Naive thymus-derived CD4-positive, alpha-beta T cell (primary cell): ENCODE measurements at regions not wholly inside any gene's neighbourhood (a gene's known extent, or its start where the extent isn't known, plus 50 kb on each side); places are given as distances from the start of the nearest gene placed in this dataset.

ENCODE experiments used
- ATAC-seq: fragments of 150-1000 bp; cut with Tn5 transposase; 2 replicates; pipeline ENCODE4 v1.10.0; 2021; ENCODE audit warnings: mild to moderate bottlenecking, moderate library complexity
- CTCF ChIA-PET: fragments of 350-600 bp; sonication (Branson Sonifier 250); formaldehyde crosslinking; loops from one replicate; lab custom pipeline; 2021; ENCODE audit warnings: antibody characterized with exemption; lab: Charles Lee
- POLR2A ChIA-PET: fragments of 350-600 bp; sonication (Branson Sonifier 250); formaldehyde crosslinking; loops from one replicate; lab custom pipeline; 2021; ENCODE audit warnings: antibody characterized with exemption, inconsistent platforms; lab: Charles Lee
- DNase-seq, 9 donors: peaks; one replicate each; pipeline versions ENCODE4 v3.0.0 to v3.0.0-alpha.2; 2020 to 2022; ENCODE audit warnings: mixed read lengths in 1 of 9
- H3K27ac ChIP-seq: one replicate; pipeline ENCODE4 v1.7.0; 2013; ENCODE audit warnings: mild to moderate bottlenecking, low read depth, low read length, moderate library complexity
- H3K27me3 ChIP-seq, 2 donors: one replicate each; pipeline ENCODE4 v1.7.0; 2013; ENCODE audit warnings: low read length in 2 of 2, mild to moderate bottlenecking in 2 of 2, moderate library complexity in 2 of 2; ENCODE audit not compliant: control insufficient read depth in 2 of 2, insufficient read depth in 2 of 2
- H3K36me3 ChIP-seq, 3 experiments: 1 replicate in 2 of 3; 2 replicates in 1 of 3; pipeline ENCODE4 v1.7.0; 2013; ENCODE audit warnings: low read length in 3 of 3, mild to moderate bottlenecking in 3 of 3, moderate library complexity in 1 of 3; ENCODE audit not compliant: insufficient read depth in 3 of 3, control insufficient read depth in 2 of 3
- H3K4me1 ChIP-seq, 2 donors: one replicate each; pipeline ENCODE4 v1.7.0; 2013; ENCODE audit warnings: low read length in 2 of 2, mild to moderate bottlenecking in 2 of 2, moderate library complexity in 1 of 2; ENCODE audit not compliant: control insufficient read depth in 2 of 2, insufficient read depth in 2 of 2
- H3K4me3 ChIP-seq: 2 replicates; pipeline ENCODE4 v1.7.0; 2013; ENCODE audit warnings: mild to moderate bottlenecking, low read length
- H3K9me3 ChIP-seq, 3 experiments: 1 replicate in 2 of 3; 2 replicates in 1 of 3; pipeline ENCODE4 v1.7.0; 2013; ENCODE audit warnings: low read length in 3 of 3; ENCODE audit not compliant: control insufficient read depth in 2 of 3
- H3K27ac Mint-ChIP-seq, 9 donors: one replicate each; pipeline ENCODE4 v1.8.0; 2020 to 2022; ENCODE audit warnings: mixed read lengths in 9 of 9, mild to moderate bottlenecking in 8 of 9, moderate library complexity in 5 of 9, inconsistent platforms in 2 of 9
- H3K27me3 Mint-ChIP-seq, 5 donors: one replicate each; pipeline ENCODE4 v1.8.0; 2021 to 2022; ENCODE audit warnings: mixed read lengths in 5 of 5, mild to moderate bottlenecking in 1 of 5
- H3K36me3 Mint-ChIP-seq, 5 donors: one replicate each; pipeline ENCODE4 v1.8.0; 2020 to 2022; ENCODE audit warnings: mixed read lengths in 5 of 5, mild to moderate bottlenecking in 3 of 5, inconsistent platforms in 1 of 5
- H3K4me1 Mint-ChIP-seq, 7 donors: one replicate each; pipeline ENCODE4 v1.8.0; 2020 to 2022; ENCODE audit warnings: mixed read lengths in 7 of 7, mild to moderate bottlenecking in 3 of 7, inconsistent platforms in 1 of 7
- H3K4me3 Mint-ChIP-seq, 10 donors: one replicate each; pipeline ENCODE4 v1.8.0; 2020 to 2022; ENCODE audit warnings: mild to moderate bottlenecking in 10 of 10, mixed read lengths in 10 of 10, moderate library complexity in 6 of 10, inconsistent platforms in 2 of 10
- H3K9me3 Mint-ChIP-seq, 11 donors: one replicate each; pipeline ENCODE4 v1.8.0; 2020 to 2022; ENCODE audit warnings: mixed read lengths in 11 of 11, mild to moderate bottlenecking in 4 of 11, inconsistent platforms in 1 of 11, moderate library complexity in 1 of 11
- intact Hi-C, 2 donors: fragments of 100-400 bp; cut with micrococcal nuclease; formaldehyde crosslinking; loops; one replicate each; pipeline ENCODE4 v1.15.1; 2023

DNA sequence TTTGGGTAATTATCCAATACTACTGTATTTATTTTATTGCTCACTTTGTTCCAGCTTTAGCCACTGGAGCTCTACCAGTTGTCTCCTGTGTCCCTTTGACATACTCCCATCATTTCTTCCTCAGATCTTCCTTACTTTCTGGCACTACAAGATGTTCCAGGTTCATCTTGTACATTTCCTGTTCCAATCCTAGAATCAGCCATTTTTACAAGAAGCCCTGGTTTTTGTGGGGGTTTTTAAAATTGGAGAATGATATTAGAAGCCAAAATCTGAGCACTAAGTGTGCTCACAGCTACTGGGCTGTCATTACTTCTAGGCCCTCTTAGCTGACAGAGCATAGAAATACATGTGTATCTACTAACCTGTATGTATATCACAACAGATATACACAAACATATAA is 164.3 kb downstream of the ZFP36L2 start:
- ATAC-seq, result no peak
- Mint-ChIP-seq H3K4me3 (no peak overlapping the region), H3K27ac (peak overlapping the region in 6 of 9 donors; percentile 54 to 90 (median 66)), H3K4me1 (peaks cover 25 to 55% (median 47%) of the 10 kb centered on the region in 7 donors), H3K9me3 (peaks cover 0 to 5% (median 0%) of the 10 kb centered on the region in 11 donors), H3K36me3 (peaks cover 0 to 13% (median 5%) of the 10 kb centered on the region in 5 donors), H3K27me3 (no peaks in the 10 kb centered on the region)
- intact Hi-C loops, result no loop called here
- H3K9me3 ChIP-seq, result no peaks in the 10 kb centered on the region
- H3K4me1 ChIP-seq, result peaks cover 26 to 27% of the 10 kb centered on the region in 2 donors
- no peak for DNase-seq
- H3K36me3 ChIP-seq, result no peaks in the 10 kb centered on the region
- no peaks in the 10 kb centered on the region for H3K27me3 ChIP-seq
- no peak overlapping the region for H3K27ac ChIP-seq
- ChIA-PET POLR2A (interaction anchor here (0.7 to 0.9 kb wide), 2 partner anchors 9 to 691 kb away, joined by 3 to 4 read pairs; no protein-coding TSS in a partner anchor), CTCF (no interaction called here)
- no peak overlapping the region for H3K4me3 ChIP-seq

- intact Hi-C loops, result no loop called here
- H3K36me3 ChIP-seq, result no peaks in the 10 kb centered on the region
- DNase-seq, result no peak
- Mint-ChIP-seq H3K27me3 (no peaks in the 10 kb centered on the region), H3K27ac (peak overlapping the region; percentile 53 to 90 (median 88)), H3K36me3 (peaks cover 0 to 13% (median 4%) of the 10 kb centered on the region in 5 donors), H3K9me3 (peaks cover 0 to 5% (median 0%) of the 10 kb centered on the region in 11 donors), H3K4me3 (peak overlapping the region; percentile 22 to 80 (median 59)), H3K4me1 (peaks cover 25 to 55% (median 47%) of the 10 kb centered on the region in 7 donors)
- H3K4me3 ChIP-seq, result no peak overlapping the region
- no peak overlapping the region for H3K27ac ChIP-seq
- H3K4me1 ChIP-seq, result peaks cover 26 to 27% of the 10 kb centered on the region in 2 donors
- CTCF ChIA-PET, result no interaction called here
- ATAC-seq, result no peak
- H3K9me3 ChIP-seq, result no peaks in the 10 kb centered on the region
- POLR2A ChIA-PET, result interaction anchor here (0.6 to 2.0 kb wide), 5 partner anchors 9 to 166 kb away, joined by 3 to 5 read pairs (median 4); partner anchors contain the start of gene ZFP36L2
- no peaks in the 10 kb centered on the region for H3K27me3 ChIP-seq
These were observed 165.9 kb downstream of the ZFP36L2 start for GRCh38 chr2:43060390-43061016.

DNA sequence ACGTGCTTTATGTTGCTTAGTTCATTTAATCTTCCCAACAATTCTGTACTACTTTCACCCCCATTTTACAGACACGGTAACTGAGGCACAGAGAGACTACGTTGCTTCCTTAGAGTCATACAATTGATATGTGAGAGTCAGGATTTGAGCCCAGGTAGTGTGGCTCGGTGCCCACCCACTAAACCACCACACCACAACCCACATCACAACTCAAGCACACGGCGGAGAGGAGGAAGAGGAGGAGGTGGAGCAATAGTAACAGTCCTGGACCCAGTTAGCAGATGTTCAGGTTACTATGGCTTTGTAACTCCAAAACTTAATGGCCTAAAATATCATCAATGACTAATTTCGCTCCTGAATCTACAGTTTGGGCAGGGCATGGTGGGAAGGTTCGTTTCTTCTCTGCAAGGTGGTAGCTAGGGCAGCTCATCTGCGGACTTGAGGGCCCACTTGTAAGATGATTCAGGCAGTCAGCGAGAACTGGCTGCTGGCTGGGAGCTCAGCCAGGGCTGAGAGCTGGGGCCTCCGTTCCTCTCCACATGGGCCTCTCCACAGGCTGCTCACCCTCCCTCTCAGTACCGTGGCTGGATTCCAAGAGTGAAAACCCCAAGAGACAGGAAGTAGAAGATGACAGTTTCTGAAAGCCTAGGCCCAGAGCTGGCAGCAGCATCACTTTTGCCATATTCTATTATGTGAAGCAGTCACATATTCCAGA is 167.1 kb downstream of the ZFP36L2 start:
- peak in 8 of 9 donors; percentile 49 to 79 (median 70) for DNase-seq
- peak overlapping the region; percentile 46 to 80 (median 66) for H3K4me3 Mint-ChIP-seq
- Histone ChIP-seq H3K9me3 (no peaks in the 10 kb centered on the region), H3K27me3 (no peaks in the 10 kb centered on the region), H3K4me3 (peak overlapping the region; percentile 17), H3K27ac (peak overlapping the region; percentile 52), H3K36me3 (no peaks in the 10 kb centered on the region), H3K4me1 (peaks cover 26 to 27% of the 10 kb centered on the region in 2 donors)
- H3K4me1 Mint-ChIP-seq, result peaks cover 25 to 54% (median 47%) of the 10 kb centered on the region in 7 donors
- H3K36me3 Mint-ChIP-seq, result peaks cover 0 to 13% (median 4%) of the 10 kb centered on the region in 5 donors
- H3K27ac Mint-ChIP-seq, result peak overlapping the region; percentile 79 to 95 (median 89)
- peaks cover 0 to 5% (median 0%) of the 10 kb centered on the region in 11 donors for H3K9me3 Mint-ChIP-seq
- ChIA-PET POLR2A (interaction anchor here (0.7 to 2.0 kb wide), 12 partner anchors 9 to 170 kb away, joined by 3 to 5 read pairs (median 3); partner anchors contain the start of gene ZFP36L2), CTCF (interaction anchor here (0.6 to 1.0 kb wide), 2 partner anchors 8 to 170 kb away, joined by 3 read pairs; no protein-coding TSS in a partner anchor)
- H3K27me3 Mint-ChIP-seq, result peaks cover 0 to 3% (median 0%) of the 10 kb centered on the region in 5 donors
- intact Hi-C loops, result loop anchor here in 1 of 2 donors (1.0 to 2.0 kb wide), 3 partner anchors 8 to 170 kb away; no protein-coding TSS in a partner anchor
- peak; percentile 88 for ATAC-seq

GRCh38 chr2:43058726-43059110 is 167.7 kb downstream of the ZFP36L2 start:
- H3K9me3 Mint-ChIP-seq, result peaks cover 0 to 3% (median 0%) of the 10 kb centered on the region in 11 donors
- Histone ChIP-seq H3K4me1 (peaks cover 26 to 27% of the 10 kb centered on the region in 2 donors), H3K9me3 (no peaks in the 10 kb centered on the region), H3K27ac (no peak overlapping the region), H3K36me3 (no peaks in the 10 kb centered on the region), H3K4me3 (no peak overlapping the region), H3K27me3 (no peaks in the 10 kb centered on the region)
- CTCF ChIA-PET, result no interaction called here
- POLR2A ChIA-PET, result interaction anchor here (0.7 to 1.2 kb wide), 5 partner anchors 70 to 171 kb away, joined by 3 to 4 read pairs (median 3); no protein-coding TSS in a partner anchor
- H3K36me3 Mint-ChIP-seq, result peaks cover 0 to 10% (median 0%) of the 10 kb centered on the region in 5 donors
- DNase-seq, result no peak
- H3K4me3 Mint-ChIP-seq, result peak overlapping the region in 6 of 10 donors; percentile 8 to 80 (median 46)
- peaks cover 25 to 49% (median 43%) of the 10 kb centered on the region in 7 donors for H3K4me1 Mint-ChIP-seq
- intact Hi-C loops, result loop anchor here in 1 of 2 donors (1.0 to 2.0 kb wide), 3 partner anchors 7 to 171 kb away; no protein-coding TSS in a partner anchor
- H3K27me3 Mint-ChIP-seq, result peaks cover 0 to 4% (median 0%) of the 10 kb centered on the region in 5 donors
- no peak for ATAC-seq
- peak overlapping the region in 8 of 9 donors; percentile 19 to 95 (median 86) for H3K27ac Mint-ChIP-seq

DNA sequence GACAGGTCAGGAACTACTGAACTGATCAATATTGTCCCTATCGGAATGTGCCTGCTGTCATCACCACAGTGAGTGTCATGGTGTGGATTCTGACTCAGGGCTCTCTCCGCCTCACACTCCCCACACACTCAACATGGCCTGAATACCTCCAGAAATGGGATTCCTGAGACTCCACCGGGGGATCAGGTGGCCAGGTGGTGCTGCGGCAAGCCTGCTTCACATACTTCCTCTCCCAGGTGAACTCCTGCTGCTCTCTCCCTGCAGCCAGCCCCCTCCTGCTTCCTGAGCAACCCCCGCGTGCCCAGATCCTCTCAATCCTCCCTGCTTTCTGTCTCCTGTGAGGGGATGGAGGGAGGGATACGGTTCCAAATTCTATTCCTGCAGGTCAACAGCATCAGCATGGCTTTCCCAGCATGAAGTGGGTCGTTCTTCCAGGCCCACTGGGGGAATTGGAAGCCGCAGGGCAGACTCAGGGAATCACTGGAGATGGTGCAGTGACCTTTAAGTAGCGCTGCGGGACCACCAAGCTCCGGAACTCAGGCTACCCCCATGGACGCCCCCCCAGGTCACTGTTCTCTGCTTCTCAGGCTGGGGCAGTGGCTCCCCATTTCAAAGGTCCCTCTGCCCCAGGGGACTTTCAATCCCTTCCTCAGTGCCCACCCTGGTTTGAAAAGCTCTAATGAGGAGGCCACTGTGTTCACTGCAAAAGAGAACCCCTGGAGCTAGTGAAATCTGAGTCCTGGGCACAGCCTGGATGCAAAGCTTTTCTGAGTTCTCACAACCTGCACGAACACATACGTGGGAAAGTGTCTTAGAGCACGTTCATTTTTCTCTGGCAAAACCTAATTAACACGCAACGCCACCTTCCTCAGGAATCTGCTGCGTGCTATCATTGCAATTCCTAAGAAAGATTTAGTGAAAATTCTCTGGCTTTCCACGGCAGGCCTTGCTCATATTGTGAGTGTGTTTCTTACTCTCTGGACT is 168.4 kb downstream of the ZFP36L2 start:
- Mint-ChIP-seq H3K4me1 (peaks cover 25 to 49% (median 43%) of the 10 kb centered on the region in 7 donors), H3K9me3 (peaks cover 0 to 3% (median 0%) of the 10 kb centered on the region in 11 donors), H3K27ac (peak overlapping the region in 6 of 9 donors; percentile 19 to 95 (median 86)), H3K4me3 (peak overlapping the region in 4 of 10 donors; percentile 33 to 80 (median 60)), H3K36me3 (peaks cover 0 to 10% (median 0%) of the 10 kb centered on the region in 5 donors), H3K27me3 (peaks cover 0 to 8% (median 0%) of the 10 kb centered on the region in 5 donors)
- DNase-seq (no peak), ATAC-seq (no peak)
- Histone ChIP-seq H3K4me3 (no peak overlapping the region), H3K36me3 (no peaks in the 10 kb centered on the region), H3K27ac (no peak overlapping the region), H3K27me3 (no peaks in the 10 kb centered on the region), H3K4me1 (peaks cover 26 to 27% of the 10 kb centered on the region in 2 donors), H3K9me3 (no peaks in the 10 kb centered on the region)
- ChIA-PET POLR2A (interaction anchor here (0.7 to 0.8 kb wide), 2 partner anchors 76 to 170 kb away, joined by 3 read pairs; no protein-coding TSS in a partner anchor), CTCF (no interaction called here)
- intact Hi-C loops, result loop anchor here in 1 of 2 donors (2.0 kb wide), 1 partner anchor 79 kb away; no protein-coding TSS in a partner anchor
